NCI-H187 (cell line): ENCODE measurements at regions not wholly inside any gene's neighbourhood (a gene's known extent, or its start where the extent isn't known, plus 50 kb on each side); places are given as distances from the start of the nearest gene placed in this dataset.
A peak's percentile ranks its signal among the peaks of the same experiment; 100 is the strongest.
"Not testable (repeated sequence)": the region's sequence is repeated elsewhere in the genome, so short reads cannot be mapped to it uniquely, and the experiment has no call there.

Source experiments
- DNase-seq, 2 experiments: peaks; one replicate each; lab custom pipeline; 2025; lab: John Stamatoyannopoulos, UW

- no peak for DNase-seq
Observed at GRCh38 chr3:72627271-72627670, 221.0 kb downstream of the SHQ1 start.

DNA sequence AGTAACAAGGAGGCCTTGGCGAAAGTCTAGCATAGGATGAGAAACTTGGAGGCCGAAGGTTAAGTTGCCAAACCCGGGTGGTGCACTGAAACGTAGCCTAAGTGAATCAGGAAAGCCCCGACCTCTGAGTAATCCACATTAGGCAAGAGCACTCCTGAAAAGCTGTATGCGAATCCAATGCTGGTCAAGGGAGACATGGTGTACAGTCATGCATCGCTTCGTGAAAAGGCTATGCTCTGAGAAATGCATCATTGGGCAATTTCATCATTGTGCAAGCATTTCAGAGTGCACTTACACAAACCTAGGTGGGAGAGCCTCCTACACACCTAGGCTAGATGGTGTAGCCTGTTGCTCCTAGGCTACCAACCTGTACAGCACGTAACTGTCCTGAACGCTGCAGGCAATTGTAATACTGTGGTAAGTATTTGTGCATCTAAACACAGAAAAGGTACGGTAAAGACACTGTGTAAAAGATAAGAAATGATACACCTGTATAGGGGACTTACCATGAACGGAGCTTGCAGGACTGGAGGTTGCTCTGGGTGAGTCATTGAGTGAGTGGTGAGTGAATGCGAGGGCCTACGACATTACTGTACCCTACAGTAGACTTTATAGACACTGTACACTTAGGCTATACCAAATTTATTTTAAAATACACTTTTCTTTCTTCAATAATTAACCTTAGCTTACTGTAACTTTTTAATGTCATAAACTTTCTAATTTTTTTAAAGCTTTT lies 222.5 kb downstream of the SHQ1 start:
- DNase-seq: no peak

DNA sequence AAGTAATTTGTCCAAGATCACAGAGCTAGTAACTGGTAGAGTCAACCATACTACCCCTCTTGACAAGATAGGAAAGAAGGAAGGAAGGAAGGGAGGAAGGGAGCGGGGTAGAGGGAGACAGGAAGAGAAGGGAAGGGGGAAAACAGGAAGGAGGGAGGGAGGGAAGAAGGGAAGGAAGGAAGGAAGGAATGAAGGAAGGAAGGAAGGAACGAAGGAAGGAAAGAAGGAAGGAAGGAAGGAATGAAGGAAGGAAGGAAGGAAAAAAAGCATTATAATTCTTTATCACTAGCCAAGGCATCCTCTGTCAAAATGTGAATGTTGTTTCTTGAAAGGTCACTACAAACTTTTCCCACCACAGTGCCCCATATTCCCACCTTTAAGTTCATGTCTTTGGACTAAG lies 223.6 kb downstream of the SHQ1 start:
- no peak for DNase-seq

- DNase-seq: no peak
Observed at GRCh38 chr3:72618739-72619138, 229.5 kb downstream of the SHQ1 start.

DNA sequence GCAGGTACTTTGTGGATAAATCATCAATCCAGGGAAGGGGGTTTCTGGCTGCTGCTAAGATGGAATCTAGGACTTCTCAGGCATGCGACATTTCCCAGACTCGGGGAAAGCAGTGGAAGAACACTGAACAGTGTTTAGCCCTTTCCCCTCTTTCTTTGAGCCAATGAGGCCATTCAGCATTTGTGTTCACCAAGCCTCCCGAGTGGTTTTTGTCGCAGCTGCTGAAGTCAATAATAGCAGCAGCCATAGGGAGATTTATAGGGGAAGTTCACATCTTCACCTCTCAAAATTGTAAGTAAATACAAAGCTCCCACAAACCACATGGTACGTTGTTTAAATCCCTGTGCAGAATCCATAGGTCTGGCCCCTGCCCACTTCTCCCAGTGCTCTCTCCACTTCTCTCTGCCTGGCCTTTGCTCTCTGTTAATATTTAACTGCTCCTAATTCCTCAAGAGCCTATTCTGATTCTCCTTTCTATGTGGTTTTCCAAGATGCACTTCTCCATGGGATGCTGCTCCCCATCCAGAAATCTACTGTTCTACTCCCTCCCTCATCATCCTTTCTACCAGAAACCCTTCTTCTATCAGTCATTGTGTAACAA lies 230.7 kb downstream of the SHQ1 start:
- no peak for DNase-seq

DNA sequence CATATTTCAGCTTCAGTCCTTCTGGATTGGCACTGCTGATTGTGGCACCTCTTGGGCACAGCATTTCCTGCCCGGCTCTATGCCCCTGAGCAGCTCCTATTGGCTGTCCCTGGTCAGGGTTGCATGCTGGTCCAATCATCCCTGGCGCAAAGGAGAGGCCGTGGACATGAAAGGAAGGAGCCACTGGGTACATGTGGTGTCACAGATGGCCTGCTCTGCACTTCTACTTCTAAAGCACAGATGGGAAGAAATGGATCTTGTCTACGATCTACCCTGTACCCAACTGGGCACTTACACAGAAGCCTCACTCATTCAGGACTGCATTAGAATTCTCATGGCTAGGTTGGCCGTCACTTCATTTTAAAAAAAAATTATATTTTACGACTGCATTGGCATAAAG lies 232.5 kb downstream of the SHQ1 start:
- DNase-seq: no peak

DNA sequence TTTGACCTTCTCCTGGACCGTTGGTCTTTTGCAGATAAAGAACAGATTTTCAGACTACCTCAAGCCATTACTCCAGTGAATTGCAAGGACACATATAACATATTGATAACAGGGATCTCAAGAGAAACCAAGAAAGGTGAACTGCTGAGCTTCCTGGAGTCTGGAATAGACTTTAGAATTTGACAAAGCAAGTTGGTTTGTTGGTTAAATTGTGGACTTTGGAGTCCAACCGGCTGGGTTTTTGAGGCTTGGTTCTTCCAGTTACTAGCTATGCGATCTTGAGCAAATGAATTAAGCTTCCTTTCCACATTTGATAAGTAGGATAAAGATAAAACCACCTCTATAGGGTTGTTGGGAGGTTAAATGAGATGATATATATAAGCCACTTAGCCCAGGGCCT lies 233.1 kb downstream of the SHQ1 start:
- DNase-seq: no peak

GRCh38 chr3:72614394-72615074 lies 233.7 kb downstream of the SHQ1 start:
- no peak for DNase-seq

DNA sequence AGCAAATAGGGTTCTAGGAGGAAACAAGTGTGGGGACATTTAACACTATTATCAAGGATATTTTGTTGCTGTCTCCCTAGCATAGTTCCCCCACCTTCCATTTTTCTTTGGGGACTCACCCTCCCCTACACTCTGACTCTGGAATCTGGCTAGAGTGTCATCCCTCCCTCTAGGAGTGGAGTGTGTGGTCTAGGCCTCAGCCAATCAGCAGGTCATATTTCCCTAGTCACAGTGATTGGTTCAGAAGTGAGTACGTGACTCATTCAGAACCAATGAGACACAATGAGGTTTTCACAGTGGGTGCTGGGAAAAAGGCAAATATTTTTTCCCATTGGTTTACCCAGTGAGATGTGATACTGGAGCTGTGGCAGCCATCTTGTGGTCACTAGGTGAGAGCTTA lies 234.4 kb downstream of the SHQ1 start:
- DNase-seq: no peak

GRCh38 chr3:72609114-72609513 lies 239.1 kb downstream of the SHQ1 start:
- not testable (repeated sequence) for DNase-seq

DNA sequence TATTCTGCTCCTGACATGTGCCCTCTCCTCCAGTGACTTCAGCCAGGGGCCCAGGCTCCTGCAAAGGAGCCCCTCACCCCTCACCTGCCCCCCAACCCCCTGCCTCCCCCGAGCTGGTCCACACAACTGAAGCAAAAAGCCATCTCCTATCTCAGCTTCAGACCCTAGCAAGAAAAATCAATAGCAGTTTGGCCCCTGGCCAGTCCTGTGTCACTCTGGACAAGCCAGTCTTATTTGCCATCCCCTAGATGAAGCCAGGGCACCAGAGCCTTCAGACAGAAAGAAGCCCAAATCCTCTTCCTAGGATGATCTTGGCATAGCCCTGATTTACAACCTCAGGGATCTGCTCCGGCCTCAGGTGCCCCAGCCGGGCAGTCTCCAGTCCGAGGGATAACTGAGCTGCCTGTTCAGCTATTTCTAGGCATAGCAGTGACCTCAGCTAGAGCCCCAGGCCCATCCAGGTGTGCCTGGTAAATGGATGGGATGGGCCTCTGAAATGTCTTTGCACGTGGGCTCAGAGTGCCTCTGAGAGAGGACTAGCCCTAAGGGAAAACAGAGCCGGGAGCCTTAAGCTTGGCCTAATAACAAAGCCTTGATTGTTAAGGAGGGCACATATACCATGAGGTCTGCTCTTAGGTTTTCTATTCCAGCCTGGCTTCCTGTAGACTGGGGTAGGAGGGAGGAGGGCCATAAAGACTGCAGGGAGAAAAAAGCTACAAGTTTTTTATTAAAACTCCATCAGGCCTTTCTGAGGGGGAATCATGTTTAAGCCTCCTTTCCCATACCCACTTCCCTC lies 242.0 kb downstream of the SHQ1 start:
- no peak for DNase-seq

DNA sequence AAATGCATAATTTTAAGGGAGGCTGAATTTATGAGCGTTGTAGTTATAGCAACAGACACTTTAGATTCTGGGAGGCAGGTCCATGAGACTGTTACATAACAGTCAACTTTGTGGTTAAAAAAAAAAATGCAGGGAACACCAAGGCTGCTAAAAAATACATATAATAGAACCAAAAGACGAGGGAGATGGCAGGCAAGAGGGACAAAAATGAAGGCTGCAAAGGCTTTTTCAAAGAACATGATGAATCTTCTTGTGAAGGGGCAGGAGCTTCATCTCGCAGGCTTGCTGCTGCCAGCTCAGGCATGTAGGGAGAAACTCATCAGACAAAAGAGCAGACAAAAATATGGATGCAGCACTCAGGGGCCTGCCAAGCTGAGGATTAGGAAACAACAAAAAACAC lies 243.9 kb downstream of the SHQ1 start:
- no peak for DNase-seq

DNA sequence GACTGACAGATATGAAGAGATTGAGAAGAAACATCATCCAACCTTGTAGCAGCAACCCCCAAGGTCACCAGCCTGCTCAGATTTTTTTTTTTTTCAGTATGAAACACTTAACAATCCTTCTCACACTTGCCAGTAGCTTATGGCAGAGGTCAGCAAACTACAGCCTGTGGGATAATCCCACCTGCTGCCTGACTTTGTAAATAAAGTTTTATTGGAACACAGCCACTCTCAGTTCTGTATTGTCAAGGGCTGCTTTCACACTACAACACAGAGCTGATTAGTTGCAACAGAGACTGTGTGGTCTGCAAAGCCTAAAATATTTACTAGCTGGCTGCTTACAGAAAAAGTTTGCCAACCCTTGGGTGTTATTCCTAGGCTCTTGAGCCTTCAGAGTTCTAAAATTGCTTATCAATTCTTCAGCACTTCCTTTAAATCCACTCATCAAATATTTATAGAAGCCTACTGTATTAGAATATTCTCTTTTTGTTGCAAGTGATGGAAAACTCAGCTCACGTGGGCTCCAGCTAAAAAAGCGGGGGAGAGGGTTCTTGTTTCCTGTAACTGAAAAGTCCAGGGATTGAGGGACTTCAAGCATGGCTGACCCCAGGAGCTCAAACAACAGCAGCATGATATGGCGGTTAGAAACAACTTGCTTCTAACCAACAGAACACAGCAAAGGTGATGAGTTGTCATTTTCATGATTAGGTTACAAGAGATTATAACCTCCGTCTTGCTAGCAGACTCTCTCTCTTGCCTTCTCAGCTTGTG lies 246.1 kb downstream of the SHQ1 start:
- DNase-seq: no peak

- DNase-seq: no peak
Observed at GRCh38 chr3:72601060-72601459, 247.2 kb downstream of the SHQ1 start.

GRCh38 chr3:72597756-72598195 lies 250.5 kb downstream of the SHQ1 start:
- peak in 1 of 2 experiments; percentile 4 for DNase-seq

GRCh38 chr3:72597043-72597442 lies 251.2 kb downstream of the SHQ1 start:
- DNase-seq: no peak

DNA sequence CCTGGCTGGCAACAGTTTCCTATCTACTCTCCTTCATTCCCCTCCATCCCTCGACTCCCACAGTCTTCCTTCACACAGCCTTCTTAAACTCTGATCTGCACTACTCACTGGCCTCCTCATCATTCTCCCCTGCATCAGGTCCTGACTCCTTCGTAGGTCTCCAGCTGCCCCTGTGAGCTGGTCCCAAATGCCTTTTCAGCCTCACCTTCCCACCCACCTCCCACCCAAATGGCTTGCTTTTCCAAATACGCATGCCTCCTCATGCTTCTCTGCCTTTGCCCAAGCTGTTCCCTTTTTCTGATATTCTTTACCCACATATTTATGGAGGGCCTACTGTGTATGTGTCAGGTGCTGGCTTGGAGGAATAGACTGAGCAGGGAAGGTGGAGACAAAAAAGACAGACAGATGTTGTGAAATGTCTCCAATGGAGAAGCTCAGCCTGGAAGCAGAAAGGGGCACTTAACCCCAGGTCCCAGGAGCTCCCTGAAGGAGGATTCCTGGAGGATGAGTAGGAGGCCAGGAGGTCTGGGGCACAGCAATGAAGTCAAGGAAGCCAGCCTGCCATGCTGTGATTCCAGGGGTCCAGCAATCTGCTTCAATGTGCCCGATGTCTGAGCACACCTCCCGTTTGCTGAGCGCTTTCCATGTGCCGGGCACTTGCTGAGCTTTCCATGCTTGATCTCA lies 252.2 kb downstream of the SHQ1 start:
- DNase-seq: no peak

DNA sequence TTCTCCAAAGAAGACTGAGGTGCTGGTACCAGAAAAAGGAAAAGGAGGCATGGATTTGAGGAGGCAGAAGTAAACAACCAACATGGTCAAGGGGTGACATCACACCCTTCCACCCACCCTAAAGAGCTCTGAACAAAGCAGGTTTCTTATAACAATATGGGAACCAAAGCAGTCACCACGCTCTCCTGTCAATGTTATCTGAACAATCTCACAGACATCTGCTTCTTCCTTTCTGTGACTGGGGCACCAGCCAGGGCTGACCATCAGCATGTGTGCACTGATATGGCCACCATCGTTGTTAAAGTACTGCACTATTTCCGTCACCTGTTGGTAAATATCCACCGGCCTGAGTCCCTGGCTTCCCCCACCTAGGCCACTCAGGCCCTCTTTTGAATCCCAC lies 252.9 kb downstream of the SHQ1 start:
- no peak for DNase-seq

- DNase-seq: no peak
Observed at GRCh38 chr3:72594615-72595215, 253.5 kb downstream of the SHQ1 start.

DNA sequence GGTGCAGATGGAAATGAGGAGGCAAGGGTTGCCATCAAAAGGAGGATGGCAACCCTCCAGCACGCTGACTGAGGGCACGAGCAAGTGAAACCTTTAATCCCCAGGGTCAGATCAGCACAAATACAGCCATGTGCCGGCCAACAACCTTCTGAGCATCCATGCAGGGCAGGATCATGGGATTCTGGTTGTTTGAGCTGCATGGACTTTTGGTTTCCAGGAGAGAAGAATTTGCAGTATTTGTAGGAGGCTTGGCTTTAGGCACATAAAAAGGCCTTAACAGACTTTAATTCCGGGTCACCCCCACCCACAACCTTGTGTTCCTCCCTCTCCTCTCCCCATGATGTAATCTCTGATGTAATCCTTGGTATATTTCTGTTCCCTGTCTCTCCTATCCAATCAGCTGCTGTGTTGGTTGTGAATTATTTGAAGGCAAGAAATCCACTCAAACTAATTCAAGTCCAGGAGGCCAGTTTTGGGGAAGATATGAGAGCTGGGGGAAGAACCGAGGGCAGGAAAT lies 254.3 kb downstream of the SHQ1 start:
- no peak for DNase-seq
